ENCODE measurements at regions not wholly inside any gene's neighbourhood (a gene's known extent, or its start where the extent isn't known, plus 50 kb on each side); places are given as distances from the start of the nearest gene placed in this dataset.

GRCh38 chr20:52783769-52784168 lies 188.4 kb upstream of the TSHZ2 start:
- DNase-seq (ENCODE audit: low read depth): no peak

DNA sequence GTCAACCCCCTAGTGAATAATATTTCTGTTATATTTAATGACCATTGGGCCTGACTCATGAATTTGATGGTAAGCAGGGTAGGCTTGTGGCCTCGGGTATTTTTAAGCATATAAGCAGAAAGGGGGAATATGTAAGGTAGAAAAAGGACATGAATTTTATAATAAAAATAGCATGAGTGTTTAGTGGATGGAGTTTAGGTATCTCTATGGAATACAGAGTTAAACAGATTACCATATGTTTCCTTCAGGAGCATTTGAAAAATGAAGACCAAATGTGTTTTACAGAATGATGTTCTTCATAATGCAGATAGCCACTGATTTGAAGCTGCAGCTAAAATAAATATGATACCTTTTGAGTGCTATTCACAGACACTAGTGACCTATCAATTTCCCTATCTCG lies 191.7 kb upstream of the TSHZ2 start:
- DNase-seq (ENCODE audit: low read depth): no peak

- no peak for DNase-seq (ENCODE audit: low read depth)
Observed at GRCh38 chr20:52779125-52779524, 193.0 kb upstream of the TSHZ2 start.

GRCh38 chr20:52777171-52777570 lies 195.0 kb upstream of the TSHZ2 start:
- DNase-seq (ENCODE audit: low read depth): no peak

- no peak for DNase-seq (ENCODE audit: low read depth)
Observed at GRCh38 chr20:52775786-52776185, 196.4 kb upstream of the TSHZ2 start.

DNA sequence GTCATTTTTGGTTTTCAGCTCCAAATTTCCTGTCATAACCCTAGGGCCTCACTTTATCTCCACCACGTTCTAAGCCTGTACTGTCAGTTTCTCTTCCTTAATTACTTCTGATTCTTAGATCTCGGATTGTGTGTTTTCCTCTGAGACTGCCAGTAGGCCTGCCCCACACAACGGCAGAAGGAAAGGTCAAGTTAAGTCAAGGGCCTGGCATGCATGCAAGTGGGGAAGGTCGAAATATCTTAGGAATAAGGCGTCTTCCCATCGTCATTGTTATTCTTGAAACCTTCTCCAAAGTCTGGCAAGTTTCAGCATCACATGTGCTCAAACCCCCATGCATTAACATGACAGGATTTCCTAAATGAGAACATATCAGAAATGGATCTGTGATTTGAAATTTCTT lies 203.5 kb upstream of the TSHZ2 start:
- DNase-seq (ENCODE audit: low read depth): no peak

DNA sequence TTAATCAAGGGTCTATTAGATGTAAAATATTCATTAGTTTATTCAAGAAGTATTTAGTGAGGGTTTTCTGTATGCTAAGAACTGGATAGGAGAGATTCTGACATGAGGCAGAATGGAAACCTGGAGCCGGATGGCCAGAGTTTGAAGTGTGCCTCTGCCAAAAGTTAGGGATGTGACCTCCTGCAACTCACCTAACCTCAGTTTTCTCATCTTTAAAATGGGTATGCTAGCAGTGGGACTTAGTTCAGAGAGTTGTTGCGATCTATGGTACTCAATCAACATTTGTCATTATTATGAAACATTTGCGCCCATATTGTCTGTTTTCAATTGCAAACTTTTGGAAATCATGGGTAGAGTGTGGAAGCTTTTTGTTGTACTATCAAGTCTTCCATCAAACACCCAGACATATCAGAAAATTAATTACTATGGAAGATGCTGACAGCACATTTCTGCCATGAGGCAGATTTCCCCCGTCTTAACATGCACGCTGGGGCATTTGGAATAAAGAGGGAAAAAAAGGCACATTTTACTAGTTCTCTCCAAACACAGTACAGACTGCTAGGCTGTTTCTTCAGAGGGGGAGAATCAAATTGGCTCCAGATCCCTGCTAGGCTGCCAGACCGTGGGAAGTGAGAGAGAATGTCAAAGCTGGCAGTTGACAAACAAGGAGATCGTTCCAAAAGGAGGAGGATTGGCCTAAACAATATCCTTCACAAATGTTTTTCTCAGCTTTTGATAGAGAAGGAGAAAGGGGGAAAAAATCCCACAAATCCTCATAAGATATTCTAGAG lies 205.3 kb upstream of the TSHZ2 start:
- DNase-seq (ENCODE audit: low read depth): no peak

DNA sequence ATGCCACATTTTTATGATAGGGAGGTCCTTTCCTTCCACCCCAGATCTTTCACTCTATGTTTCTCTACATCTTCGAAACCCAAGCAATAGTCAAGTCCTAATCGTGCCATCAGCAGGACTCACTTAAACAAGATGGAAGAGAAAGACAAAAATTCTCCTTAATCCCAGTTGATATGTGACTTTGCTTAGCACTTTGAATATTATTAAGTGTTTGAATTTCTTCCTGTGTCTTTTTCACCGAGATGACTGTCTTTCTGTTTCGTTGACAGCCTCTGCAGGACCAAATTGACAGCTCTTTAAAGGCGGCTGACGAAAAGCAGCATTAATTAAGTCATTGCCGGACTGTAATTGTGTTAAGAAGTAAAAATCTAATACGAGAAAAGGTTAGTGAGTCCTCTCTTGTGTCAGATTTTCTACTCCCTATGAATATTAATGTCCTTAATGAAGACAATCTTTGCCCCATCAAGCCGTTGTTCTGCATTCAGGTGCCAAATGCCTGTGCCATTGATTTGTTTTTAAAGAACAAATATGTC lies 208.8 kb upstream of the TSHZ2 start:
- DNase-seq (ENCODE audit: low read depth): no peak

DNA sequence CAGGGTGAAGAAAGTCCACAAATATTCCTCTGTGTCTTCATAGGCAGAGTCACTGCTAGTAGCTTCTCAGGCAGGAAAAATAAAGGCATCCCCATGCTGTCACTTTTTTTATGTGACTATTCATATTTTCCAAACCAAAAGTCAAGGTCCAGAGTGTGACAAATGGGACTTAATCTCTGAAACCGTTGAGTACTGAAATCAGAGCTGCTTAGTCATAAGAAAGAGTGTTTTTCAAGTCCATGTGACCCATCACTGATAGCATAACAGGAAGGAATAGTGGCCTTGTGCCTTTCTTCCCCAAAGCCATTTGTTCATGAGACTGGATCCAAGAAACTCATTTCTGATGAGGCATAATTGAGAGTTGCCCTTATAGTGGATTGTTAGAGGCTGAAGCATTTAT lies 210.3 kb upstream of the TSHZ2 start:
- no peak for DNase-seq (ENCODE audit: low read depth)

GRCh38 chr20:52760791-52761190 lies 211.4 kb upstream of the TSHZ2 start:
- no peak for DNase-seq (ENCODE audit: low read depth)

GRCh38 chr20:52757411-52757810 lies 214.7 kb upstream of the TSHZ2 start:
- DNase-seq (ENCODE audit: low read depth): no peak

DNA sequence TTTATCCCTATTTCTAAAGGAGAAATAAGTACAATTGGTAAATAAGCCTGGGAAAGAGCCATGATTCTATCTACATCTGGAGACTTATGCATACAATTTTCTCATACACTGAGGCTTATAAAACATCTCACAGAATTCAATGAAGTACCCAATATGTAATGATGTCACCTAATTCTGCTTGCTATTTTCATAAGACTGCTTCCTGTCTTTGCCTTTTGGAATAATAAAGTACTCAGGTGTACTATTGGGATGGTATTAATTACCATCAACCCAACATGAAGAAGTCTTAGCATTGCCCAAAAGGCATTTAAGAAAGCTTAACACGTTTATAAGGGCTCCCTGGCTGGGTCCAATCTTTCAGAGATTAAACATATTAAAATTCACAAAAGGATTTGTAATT lies 216.4 kb upstream of the TSHZ2 start:
- DNase-seq (ENCODE audit: low read depth): no peak

- no peak for DNase-seq (ENCODE audit: low read depth)
Observed at GRCh38 chr20:52754366-52754765, 217.8 kb upstream of the TSHZ2 start.

DNA sequence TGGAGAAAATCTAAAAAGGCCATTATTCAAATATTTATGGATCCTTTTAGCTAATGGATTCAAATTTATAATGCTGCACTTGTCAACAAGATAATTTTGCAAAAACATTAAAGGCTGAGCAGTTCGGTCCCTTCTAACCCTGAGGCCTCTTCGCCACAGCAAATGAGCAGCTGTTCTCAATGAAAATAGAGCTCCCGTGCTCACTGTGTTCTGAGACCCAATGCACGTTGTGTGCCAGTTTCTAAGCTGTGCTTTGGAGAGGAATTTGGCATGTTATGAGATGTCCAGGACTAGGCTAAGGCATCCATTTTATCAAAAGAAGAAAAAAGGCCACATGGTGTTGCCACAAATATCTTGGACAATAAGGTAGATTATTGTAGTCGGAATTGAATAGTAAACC lies 220.1 kb upstream of the TSHZ2 start:
- DNase-seq (ENCODE audit: low read depth): no peak

DNA sequence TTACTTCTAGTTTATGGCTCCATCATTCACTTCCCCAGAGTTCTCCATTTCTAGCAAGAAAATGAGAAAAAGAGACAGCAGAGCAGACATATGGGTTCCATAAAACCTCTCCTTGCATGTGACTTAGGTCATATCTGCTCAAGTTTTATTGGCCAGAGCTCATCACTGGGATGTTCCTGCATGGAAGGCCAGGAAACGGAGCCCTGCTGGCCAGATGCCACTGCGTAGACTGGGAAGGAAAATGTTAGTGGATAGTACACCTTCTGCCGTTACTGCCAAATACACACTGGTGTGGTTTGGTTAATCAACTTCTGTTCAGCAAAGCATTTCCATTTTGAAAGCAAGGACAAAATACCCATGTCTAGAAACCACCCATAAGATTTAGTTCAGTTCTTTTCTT lies 220.6 kb upstream of the TSHZ2 start:
- DNase-seq (ENCODE audit: low read depth): no peak

GRCh38 chr20:52749938-52750337 lies 222.2 kb upstream of the TSHZ2 start:
- no peak for DNase-seq (ENCODE audit: low read depth)

GRCh38 chr20:52748990-52749389 lies 223.2 kb upstream of the TSHZ2 start:
- DNase-seq (ENCODE audit: low read depth): no peak

DNA sequence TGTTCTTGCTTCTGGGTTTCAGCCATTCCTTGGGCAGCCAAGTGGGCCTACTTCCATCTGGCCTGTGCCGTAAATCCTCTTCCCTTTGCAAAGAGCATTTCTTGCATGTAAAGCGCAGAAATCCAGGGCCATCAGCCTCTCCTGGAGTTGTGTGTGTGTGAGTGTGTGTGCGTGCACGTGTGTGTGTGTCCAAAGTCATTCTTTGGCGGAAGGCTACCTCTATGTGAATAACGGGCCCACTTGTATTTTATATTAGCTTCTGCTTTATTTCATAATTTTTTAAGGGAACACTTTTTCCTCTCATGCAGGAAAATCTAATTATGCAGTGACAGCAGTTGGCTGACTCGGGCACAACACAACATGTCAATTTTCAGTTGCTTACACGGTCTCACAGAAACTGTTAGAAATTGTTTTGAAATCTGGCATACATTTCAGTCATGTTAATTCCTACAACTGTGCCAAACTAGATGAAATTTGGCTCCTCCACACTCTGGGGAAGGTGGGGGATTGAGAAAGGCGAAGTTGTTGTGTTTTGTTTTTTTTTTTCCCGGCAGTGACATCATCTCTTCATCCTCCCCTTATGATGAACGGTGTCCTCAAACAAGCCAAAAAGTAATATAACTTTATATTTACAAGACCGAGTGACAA lies 223.7 kb upstream of the TSHZ2 start:
- DNase-seq (ENCODE audit: low read depth): no peak

DNA sequence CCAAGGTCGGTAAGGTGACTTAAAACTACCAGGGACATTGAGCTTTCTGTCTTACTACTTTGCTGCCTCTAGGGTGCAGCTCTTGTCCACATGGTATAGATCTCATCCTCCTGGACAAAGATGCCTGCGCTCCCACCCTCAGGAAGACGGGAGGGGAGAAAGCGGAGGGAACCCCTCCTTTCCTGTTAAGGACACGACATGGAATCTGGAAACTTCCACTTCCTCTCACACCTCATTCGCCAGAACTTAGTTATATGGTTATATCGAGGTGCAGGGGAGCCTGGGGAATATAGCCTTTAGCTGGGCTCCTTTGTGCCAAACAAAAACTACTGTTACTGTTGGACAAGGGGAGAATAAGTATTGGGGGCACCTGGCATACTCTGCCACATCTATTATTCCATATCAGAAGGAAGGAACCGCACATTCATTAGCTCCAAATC lies 224.3 kb upstream of the TSHZ2 start:
- DNase-seq (ENCODE audit: low read depth): no peak

DNA sequence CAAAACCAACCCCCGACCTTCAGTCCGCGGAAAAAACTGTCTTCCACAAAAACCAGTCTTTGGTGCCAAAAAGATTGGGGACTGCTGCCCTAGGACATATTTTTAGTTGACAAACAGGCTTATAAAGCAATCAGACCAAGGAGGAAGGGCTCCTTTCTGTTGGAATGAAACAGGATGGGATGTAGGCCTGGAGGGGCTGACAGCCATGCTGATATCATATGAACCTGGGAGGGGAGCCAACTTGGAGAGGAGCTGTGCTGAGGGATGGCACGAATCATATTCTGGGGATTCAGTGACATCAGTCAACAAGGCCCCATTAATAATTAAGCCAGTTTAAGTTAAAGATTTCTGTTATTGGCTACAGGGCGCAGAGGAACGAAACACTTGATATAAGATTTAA lies 225.4 kb upstream of the TSHZ2 start:
- no peak for DNase-seq (ENCODE audit: low read depth)

DNA sequence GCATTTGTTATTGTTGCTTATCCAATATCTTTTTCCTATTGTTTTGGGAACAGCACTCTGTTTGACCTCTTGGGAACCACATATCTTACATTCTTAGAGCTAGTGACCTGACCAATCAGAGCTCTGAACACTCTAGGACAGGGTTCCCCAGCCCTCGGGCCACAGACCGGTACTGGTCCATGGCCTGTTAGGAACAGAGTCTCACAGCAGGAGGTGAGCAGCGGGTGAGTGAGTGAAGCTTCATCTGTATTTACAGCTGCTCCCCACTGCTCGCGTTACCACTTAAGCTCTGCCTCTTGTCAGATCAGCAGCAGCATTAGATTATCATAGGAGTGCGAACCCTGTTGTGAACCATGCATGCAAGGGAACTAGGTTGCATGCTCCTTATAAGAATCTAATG lies 226.0 kb upstream of the TSHZ2 start:
- no peak for DNase-seq (ENCODE audit: low read depth)

GRCh38 chr20:52744441-52744840 lies 227.7 kb upstream of the TSHZ2 start:
- no peak for DNase-seq (ENCODE audit: low read depth)

DNA sequence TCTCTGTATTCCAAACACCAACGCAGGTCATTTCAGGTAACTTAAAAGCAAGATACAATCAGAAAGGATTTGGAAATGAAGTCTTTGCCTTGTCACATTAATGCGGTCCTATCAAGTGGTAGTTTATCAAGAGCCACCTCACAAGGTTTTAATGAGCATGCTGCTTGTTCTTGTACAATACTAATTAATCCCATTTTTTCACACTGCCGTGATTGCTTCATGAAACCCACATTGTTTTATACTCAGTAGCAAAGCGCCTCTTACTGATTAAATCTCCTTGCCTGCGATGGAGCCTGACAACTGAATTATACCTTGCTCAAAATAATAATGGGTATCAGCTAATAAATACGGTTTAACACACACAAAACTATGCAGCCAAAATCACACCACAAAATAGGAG lies 234.1 kb upstream of the TSHZ2 start:
- no peak for DNase-seq (ENCODE audit: low read depth)

DNA sequence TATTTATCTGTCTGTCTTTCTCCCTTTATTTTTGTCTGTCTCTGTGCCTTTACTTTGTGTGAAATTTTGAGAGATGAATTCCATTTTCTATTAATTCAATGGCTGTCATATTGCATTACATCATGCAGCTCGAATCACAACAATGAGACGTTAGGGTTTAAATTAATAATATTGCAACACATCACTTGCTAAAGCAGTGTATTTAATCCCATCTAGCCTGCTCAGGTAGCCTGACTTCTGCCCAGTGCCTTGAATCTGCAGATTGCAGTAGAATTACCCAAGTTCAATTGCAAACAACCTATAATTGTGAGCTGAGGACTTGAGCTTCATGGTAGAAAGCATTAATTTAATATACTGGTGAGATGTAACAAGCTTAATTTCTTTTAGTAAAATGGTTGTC lies 235.7 kb upstream of the TSHZ2 start:
- no peak for DNase-seq (ENCODE audit: low read depth)
